ENCODE measurements at regions not wholly inside any gene's neighbourhood (a gene's known extent, or its start where the extent isn't known, plus 50 kb on each side); places are given as distances from the start of the nearest gene placed in this dataset. TPM values are rescaled to one million over a fixed set of nuclear protein-coding genes. Genes with fewer than 3 reads are reported as not detected.

Small RNAs in the stretch of these regions (microRNA-seq; reads per million reads assigned to microRNA genes)
- gene MIR4447 (ENCODE audit: borderline microRNAs expressed), result not detected

Data from naive thymus-derived CD4-positive, alpha-beta T cell (primary cell).